Ovary (tissue), 3 donors: ENCODE measurements at regions not wholly inside any gene's neighbourhood (a gene's known extent, or its start where the extent isn't known, plus 50 kb on each side); places are given as distances from the start of the nearest gene placed in this dataset.

Source experiments
- CTCF ChIP-seq, 3 donors: fragments of 450-650 bp in 2 of 3; fragments of 200-600 bp in 1 of 3; IDR thresholded peaks; one replicate each; pipeline versions ENCODE4 v1.5.1 to v1.8.0; 2016 to 2022; ENCODE audit warnings: antibody characterized with exemption in 3 of 3, mild to moderate bottlenecking in 1 of 3
- EP300 ChIP-seq: sonication (generic); formaldehyde crosslinking; IDR thresholded peaks from one replicate; pipeline ENCODE4 v1.6.1; 2017; ENCODE audit warnings: antibody characterized with exemption
- donor health status: DM: no; HTN: no; CAD: no.

- TF ChIP-seq CTCF (IDR thresholded peaks at IDR 0.05) (no peak), EP300 (no peak)
Observed at GRCh38 chr1:91075233-91076135, 53.6 kb upstream of the ZNF644 start.
